ENCODE measurements at regions not wholly inside any gene's neighbourhood (a gene's known extent, or its start where the extent isn't known, plus 50 kb on each side); places are given as distances from the start of the nearest gene placed in this dataset.
A peak's percentile ranks its signal among the peaks of the same experiment; 100 is the strongest.

DNA sequence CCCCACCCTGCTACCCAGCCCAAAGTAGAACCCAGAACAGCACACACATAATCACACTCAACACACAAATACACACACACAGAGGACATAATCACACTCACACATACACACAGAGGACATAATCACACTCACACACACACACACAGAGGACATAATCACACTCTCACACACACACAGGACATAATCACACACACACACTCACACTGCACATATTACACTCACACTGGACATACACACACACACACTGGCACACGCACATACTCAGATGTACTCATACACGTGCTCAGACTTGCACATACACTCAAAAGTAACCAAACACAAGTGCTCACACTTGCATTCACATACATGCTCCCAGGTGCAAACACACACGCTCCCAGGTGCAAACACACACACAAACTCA lies 54.3 kb upstream of the CAMK1G start:
- TF ChIP-seq, protein P1, sequence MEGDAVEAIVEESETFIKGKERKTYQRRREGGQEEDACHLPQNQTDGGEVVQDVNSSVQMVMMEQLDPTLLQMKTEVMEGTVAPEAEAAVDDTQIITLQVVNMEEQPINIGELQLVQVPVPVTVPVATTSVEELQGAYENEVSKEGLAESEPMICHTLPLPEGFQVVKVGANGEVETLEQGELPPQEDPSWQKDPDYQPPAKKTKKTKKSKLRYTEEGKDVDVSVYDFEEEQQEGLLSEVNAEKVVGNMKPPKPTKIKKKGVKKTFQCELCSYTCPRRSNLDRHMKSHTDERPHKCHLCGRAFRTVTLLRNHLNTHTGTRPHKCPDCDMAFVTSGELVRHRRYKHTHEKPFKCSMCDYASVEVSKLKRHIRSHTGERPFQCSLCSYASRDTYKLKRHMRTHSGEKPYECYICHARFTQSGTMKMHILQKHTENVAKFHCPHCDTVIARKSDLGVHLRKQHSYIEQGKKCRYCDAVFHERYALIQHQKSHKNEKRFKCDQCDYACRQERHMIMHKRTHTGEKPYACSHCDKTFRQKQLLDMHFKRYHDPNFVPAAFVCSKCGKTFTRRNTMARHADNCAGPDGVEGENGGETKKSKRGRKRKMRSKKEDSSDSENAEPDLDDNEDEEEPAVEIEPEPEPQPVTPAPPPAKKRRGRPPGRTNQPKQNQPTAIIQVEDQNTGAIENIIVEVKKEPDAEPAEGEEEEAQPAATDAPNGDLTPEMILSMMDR (conservative IDR thresholded peaks at IDR 0.05): no peak
- H3K27ac ChIP-seq: peak overlapping the region; percentile 80; the same call in 1 of the 2 replicates

DNA sequence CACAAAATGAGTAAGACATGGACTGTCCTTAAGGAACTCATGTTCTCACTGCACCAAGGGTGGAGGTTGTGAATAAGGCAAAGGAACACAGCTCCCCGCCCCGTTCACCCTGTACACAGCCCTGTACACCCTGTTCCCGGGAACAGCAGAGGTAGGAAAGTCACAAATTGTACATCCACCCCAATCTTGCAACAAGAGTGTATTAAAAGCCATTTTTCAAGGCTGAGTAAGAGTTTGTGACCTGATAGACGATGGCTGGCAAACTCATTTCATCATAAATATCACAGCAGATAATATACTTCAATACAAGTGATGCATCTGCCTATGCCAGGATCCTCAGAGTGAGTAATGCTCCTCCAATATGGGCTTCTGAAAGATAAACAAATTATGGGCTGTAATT lies 52.5 kb upstream of the CAMK1G start:
- peak overlapping the region; percentile 30 for H3K27ac ChIP-seq
- TF ChIP-seq, protein P1 (conservative IDR thresholded peaks at IDR 0.05): no peak

DNA sequence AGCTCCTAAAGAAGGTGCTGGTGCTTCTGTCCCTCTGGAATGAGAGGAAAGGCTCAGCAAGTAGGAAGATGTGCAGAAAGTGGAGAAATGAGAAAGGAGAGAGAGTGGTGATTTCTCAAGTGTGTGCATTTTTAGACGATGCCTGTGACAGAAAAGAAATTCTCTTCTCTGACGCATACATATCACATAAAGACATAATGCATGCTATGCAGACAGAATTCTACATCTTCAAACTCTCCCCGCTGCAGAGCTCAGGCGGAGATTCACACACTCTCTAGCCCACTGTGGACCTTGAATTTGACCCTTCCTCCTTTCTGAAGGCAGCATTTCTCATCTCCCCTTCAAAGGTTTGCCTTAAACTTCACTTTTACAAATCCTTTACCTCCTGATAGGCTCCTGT lies 52.0 kb upstream of the CAMK1G start:
- H3K27ac ChIP-seq: peak overlapping the region; percentile 30
- TF ChIP-seq, protein P1 (conservative IDR thresholded peaks at IDR 0.05): no peak
